ENCODE measurements at regions not wholly inside any gene's neighbourhood (a gene's known extent, or its start where the extent isn't known, plus 50 kb on each side); places are given as distances from the start of the nearest gene placed in this dataset.

DNA sequence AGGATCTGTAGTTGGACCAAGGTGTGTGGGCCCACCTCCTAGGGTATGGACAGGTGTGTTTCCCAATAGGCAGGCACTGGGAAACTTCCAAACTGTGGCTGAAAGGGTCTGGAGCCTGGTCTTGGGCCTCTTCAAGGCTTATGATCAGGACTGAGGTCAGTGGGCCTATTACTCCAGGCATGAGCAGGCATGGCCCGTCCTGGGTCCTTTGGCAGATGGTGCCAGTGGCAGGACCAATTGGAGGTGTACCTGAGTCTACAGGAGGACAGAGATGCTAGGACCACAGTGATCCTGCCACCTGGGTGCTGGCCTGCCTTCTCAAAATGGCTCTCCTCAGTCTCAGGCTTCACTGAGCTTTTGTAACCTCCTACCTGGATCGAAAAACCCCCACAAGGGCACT, 95.4 kb downstream of the RAB18 start:
- no peak for DNase-seq (ENCODE audit: low read depth in 3 of 3, low spot score in 2 of 3)

GRCh38 chr10:27600930-27601329, 96.8 kb downstream of the RAB18 start:
- DNase-seq (ENCODE audit: low read depth in 3 of 3, low spot score in 2 of 3) = no peak

DNA sequence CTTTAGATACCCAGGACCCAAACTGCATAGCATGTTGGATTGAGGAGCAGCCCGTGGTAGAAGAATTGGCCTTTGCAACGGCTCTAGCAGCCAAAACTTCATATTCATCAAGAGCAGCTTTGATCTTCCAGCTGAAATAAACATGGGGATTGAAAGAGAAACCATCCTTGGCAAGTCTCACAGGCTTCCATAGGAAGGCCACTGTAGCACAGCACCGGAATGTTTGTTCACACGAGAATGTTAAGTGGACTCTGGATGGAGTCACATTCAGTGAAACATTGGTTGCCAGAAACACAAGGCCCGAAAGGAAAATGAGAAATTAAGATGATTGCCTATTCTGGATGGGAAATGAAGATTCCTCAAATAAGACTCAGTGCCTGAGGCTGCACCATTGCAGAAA, 97.4 kb downstream of the RAB18 start:
- no peak for DNase-seq (ENCODE audit: low read depth in 3 of 3, low spot score in 2 of 3)

- no peak for DNase-seq (ENCODE audit: low read depth in 3 of 3, low spot score in 2 of 3)
These were observed 97.9 kb downstream of the RAB18 start for GRCh38 chr10:27601946-27602538.

GRCh38 chr10:27603104-27603503, 99.0 kb downstream of the RAB18 start:
- DNase-seq (ENCODE audit: low read depth in 3 of 3, low spot score in 2 of 3) = no peak

DNA sequence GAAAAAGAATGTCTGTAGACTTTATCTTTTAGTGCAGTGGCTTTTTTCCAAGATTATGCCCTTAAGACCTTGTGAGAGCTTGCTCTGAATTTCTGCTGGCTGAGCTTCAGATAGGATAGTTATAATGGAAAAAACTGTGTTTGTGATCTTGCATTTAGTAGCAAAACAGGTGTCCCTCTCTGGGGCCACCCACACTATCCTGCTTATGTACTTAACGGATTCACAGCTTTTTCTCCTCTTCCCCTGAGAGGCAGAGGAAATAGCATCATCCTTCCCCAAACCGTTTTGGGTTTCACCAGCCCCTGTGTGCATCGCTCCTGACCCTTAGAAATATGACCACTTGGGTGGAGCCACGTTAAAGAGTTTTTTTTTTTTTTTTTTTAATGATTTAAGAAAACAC, 101.2 kb downstream of the RAB18 start:
- no peak for DNase-seq (ENCODE audit: low read depth in 3 of 3, low spot score in 2 of 3)

- no peak for DNase-seq (ENCODE audit: low read depth in 3 of 3, low spot score in 2 of 3)
These were observed 103.5 kb downstream of the RAB18 start for GRCh38 chr10:27607591-27607990.

DNA sequence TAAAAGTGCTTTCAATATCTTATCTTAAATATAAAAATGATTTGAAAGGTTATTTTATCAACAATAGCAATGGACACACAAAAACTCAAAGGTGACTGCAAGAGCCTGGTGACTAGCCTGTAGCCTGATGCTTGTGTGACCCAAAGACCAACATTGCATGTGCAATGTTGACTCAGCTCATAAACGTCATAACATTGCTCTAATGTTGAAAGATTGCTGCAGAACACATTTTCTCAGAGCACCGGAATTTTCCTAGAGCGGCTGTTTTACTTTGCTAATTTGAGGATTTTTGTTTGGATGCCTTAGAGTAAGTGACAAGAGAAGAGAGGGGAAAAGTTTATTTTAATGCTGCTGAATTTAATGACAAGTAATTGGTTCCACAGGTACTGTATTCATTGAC, 107.1 kb downstream of the RAB18 start:
- DNase-seq (ENCODE audit: low read depth in 3 of 3, low spot score in 2 of 3) = no peak

- DNase-seq (ENCODE audit: low read depth in 3 of 3, low spot score in 2 of 3) = no peak
These were observed 107.8 kb downstream of the RAB18 start for GRCh38 chr10:27611744-27612550.

DNA sequence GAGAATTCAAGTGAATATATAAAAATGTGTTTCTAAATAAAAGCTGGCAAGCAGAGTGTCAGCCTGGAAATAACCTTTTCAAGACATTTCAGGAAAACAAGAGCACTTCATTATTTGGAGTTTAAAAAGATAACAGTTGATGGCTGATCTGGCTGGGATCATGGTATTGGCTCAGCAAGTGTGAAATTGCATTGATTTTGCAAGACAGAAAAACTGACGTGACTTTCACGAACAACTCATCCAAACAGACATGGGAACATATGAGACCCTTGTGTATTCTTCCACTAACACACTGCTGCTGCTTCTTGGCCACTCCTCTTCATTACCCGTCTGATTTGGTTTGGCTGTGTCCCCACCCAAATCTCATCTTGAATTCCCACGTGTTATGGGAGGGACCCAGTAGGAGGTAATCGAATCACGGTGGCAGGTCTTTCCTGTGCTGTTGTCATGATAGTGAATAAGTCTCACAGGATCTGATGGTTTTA, 108.5 kb downstream of the RAB18 start:
- DNase-seq (ENCODE audit: low read depth in 3 of 3, low spot score in 2 of 3) = no peak

- DNase-seq (ENCODE audit: low read depth in 3 of 3, low spot score in 2 of 3) = no peak
These were observed 110.7 kb downstream of the RAB18 start for GRCh38 chr10:27614776-27615175.

DNA sequence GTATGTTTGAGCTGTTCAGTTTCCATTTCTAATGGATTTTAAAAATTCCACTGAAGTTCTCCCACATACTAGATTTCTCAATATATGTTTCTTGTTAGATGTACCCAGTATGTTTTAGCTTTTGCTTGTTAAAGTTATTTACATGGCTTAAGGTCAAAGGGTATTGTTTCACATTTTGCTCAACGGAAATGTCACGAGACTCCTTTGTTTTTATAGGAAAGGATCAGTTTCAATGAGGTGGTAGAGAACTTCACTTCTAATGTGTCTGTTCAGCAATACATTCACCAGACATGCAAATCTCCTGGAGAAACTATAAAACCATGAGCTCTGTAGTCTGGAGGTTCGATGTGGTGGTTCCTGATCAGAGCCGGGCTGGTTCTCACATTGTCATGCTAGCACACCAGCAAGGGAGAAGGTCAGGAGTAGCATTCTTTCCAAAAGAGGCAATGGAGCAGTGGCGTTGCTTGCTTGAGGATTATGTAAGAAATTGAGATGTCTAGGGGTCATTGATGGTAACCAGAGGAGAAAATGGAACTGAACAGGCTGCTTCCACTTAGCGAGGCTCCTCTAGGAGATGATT, 114.0 kb downstream of the RAB18 start:
- DNase-seq (ENCODE audit: low read depth in 3 of 3, low spot score in 2 of 3) = no peak

- no peak for DNase-seq (ENCODE audit: low read depth in 3 of 3, low spot score in 2 of 3)
These were observed 114.8 kb downstream of the RAB18 start for GRCh38 chr10:27618906-27619305.

- DNase-seq (ENCODE audit: low read depth in 3 of 3, low spot score in 2 of 3) = no peak
These were observed 115.2 kb downstream of the RAB18 start for GRCh38 chr10:27619329-27619728.

GRCh38 chr10:27620430-27621397, 116.6 kb downstream of the RAB18 start:
- peak in 1 of 3 donors; percentile 16 for DNase-seq (ENCODE audit: low read depth in 3 of 3, low spot score in 2 of 3)

- no peak for DNase-seq (ENCODE audit: low read depth in 3 of 3, low spot score in 2 of 3)
These were observed 117.4 kb downstream of the RAB18 start for GRCh38 chr10:27621461-27621860.

GRCh38 chr10:27622596-27622995, 118.5 kb downstream of the RAB18 start:
- DNase-seq (ENCODE audit: low read depth in 3 of 3, low spot score in 2 of 3) = no peak

All from right renal cortex interstitium (tissue), 3 donors.